K562 (cell line): ENCODE measurements at regions not wholly inside any gene's neighbourhood (a gene's known extent, or its start where the extent isn't known, plus 50 kb on each side); places are given as distances from the start of the nearest gene placed in this dataset.

Experiments
- ATAC-seq: fragments of 200-7000 bp; cut with Tn5 transposase; 3 replicates; pipeline ENCODE4 v1.9.1; 2020; ENCODE audit warnings: moderate library complexity
- BruUV-seq: library from RNA; stranded (reverse); fragments of 400-500 nt; replicated peaks from 2 replicates; lab custom pipeline; 2021; lab: Mats Ljungman, UMichigan
- CTCF ChIA-PET: fragments of 300-600 bp; formaldehyde crosslinking; extraction: SDS; loops from one replicate; lab custom pipeline; 2021; ENCODE audit warnings: low intra/inter-chr PET ratio; lab: Yijun Ruan, JAX
- POLR2A ChIA-PET: fragments of 300-600, 350-650 bp; sonication (Branson Sonifier 250); formaldehyde crosslinking; extraction: SDS; loops from one replicate; lab custom pipeline; 2021; ENCODE audit warnings: antibody characterized with exemption, inconsistent platforms; lab: Yijun Ruan, JAX
- DNase-seq, 4 experiments: peaks; one replicate each; pipeline versions ENCODE4 v3.0.0 to v3.0.0-alpha.2; 2011 to 2018; ENCODE audit warnings: low spot score in 3 of 4, mixed read lengths in 3 of 4; ENCODE audit errors: extremely low read depth in 1 of 4
- FAIRE-seq: peaks from 2 replicates; lab custom pipeline; 2011; peaks lifted over from hg19 to GRCh38; lab: Jason Lieb, UNC
- H2AFZ ChIP-seq: 2 replicates; pipeline ENCODE4 v1.6.0; 2011; ENCODE audit warnings: low read depth, low read length, control low read depth, inconsistent platforms
- H3K27ac ChIP-seq: fragments of 200-600 bp; 3 replicates; pipeline ENCODE4 v1.8.0; 2011; ENCODE audit warnings: low read depth, mild to moderate bottlenecking, control low read depth, inconsistent platforms, low read length, moderate library complexity, mixed read lengths; ENCODE audit errors: extremely low read depth
- H3K27me3 ChIP-seq, 2 experiments: fragments of 300-600 bp in 1 of 2; 2 replicates in 1 of 2; 3 replicates in 1 of 2; pipeline versions ENCODE4 v1.6.0 to v1.8.0; 2011; ENCODE audit warnings: inconsistent platforms in 2 of 2, low read length in 2 of 2, mild to moderate bottlenecking in 1 of 2, mixed read lengths in 1 of 2, moderate library complexity in 1 of 2; ENCODE audit not compliant: control insufficient read depth in 2 of 2, insufficient read depth in 2 of 2
- H3K36me3 ChIP-seq: fragments of 300-600 bp; 3 replicates; pipeline ENCODE4 v1.8.0; 2011; ENCODE audit warnings: mild to moderate bottlenecking, low read length, inconsistent platforms; ENCODE audit not compliant: control insufficient read depth, insufficient read depth
- H3K4me1 ChIP-seq, 2 experiments: fragments of 200-600 bp in 1 of 2; replicated peaks in 1 of 2; 2 replicates in 1 of 2; 3 replicates in 1 of 2; pipeline versions ENCODE4 v1.5.1 to v1.8.0; 2011; ENCODE audit warnings: inconsistent platforms in 2 of 2, low read length in 2 of 2, mild to moderate bottlenecking in 1 of 2, mixed read lengths in 1 of 2, moderate library complexity in 1 of 2; ENCODE audit not compliant: control insufficient read depth in 2 of 2, insufficient read depth in 2 of 2
- H3K4me2 ChIP-seq: 2 replicates; pipeline ENCODE4 v1.6.1; 2011; ENCODE audit warnings: low read length, control low read depth, inconsistent platforms, mixed read lengths; ENCODE audit not compliant: insufficient read depth
- H3K4me3 ChIP-seq: fragments of 200-600 bp; sonication (generic), shearing (Covaris generic); 2 replicates; pipeline ENCODE4 v1.5.1; 2016; ENCODE audit warnings: control low read depth, inconsistent platforms
- H3K79me2 ChIP-seq: fragments of 200-600 bp; 3 replicates; pipeline ENCODE4 v1.8.0; 2011; ENCODE audit warnings: low read length, inconsistent platforms; ENCODE audit not compliant: control insufficient read depth, insufficient read depth
- H3K9ac ChIP-seq, 2 experiments: 2 replicates each; pipeline versions ENCODE4 v1.6.0 to v1.6.1; 2011; ENCODE audit warnings: low read depth in 2 of 2, low read length in 2 of 2, control low read depth in 1 of 2, inconsistent platforms in 1 of 2, mild to moderate bottlenecking in 1 of 2, mixed read lengths in 1 of 2; ENCODE audit not compliant: insufficient read depth in 1 of 2
- H3K9me1 ChIP-seq: one replicate; pipeline ENCODE4 v1.6.0; 2011; ENCODE audit warnings: inconsistent platforms, mild to moderate bottlenecking, low read length, moderate library complexity; ENCODE audit not compliant: control insufficient read depth, insufficient read depth
- H3K9me3 ChIP-seq: replicated peaks from 2 replicates; pipeline ENCODE4 v1.5.1; 2011; ENCODE audit warnings: low read depth, low read length, inconsistent platforms; ENCODE audit not compliant: control insufficient read depth, insufficient read depth
- H4K20me1 ChIP-seq: replicated peaks from 2 replicates; pipeline ENCODE4 v1.6.1; 2011; ENCODE audit warnings: low read length, inconsistent platforms, mixed read lengths; ENCODE audit not compliant: control insufficient read depth, insufficient read depth
- ETV6 ChIP-seq, 3 experiments: fragments of 150-350 bp in 1 of 3; sonication (generic) in 1 of 3; formaldehyde crosslinking in 1 of 3; IDR thresholded peaks; 2 replicates each; pipeline versions ENCODE4 v1.6.1 to v1.8.0; 2014 to 2022; ENCODE audit warnings: borderline replicate concordance in 2 of 3, low read depth in 2 of 3, antibody characterized with exemption in 1 of 3, low read length in 1 of 3, mild to moderate bottlenecking in 1 of 3, missing genetic modification reagents in 1 of 3
- HDAC3 ChIP-seq: fragments of 450-650 bp; IDR thresholded peaks from 2 replicates; pipeline ENCODE4 v1.6.1; 2018; ENCODE audit warnings: borderline replicate concordance, mild to moderate bottlenecking, moderate library complexity; ENCODE audit not compliant: partially characterized antibody
- SRSF1 ChIP-seq: fragments of 200-400 bp; formaldehyde crosslinking; IDR thresholded peaks from 2 replicates; pipeline ENCODE4 v1.6.1; 2017; ENCODE audit warnings: mild to moderate bottlenecking, low read depth, low read length, moderate library complexity
- WGBS: fragments of 100-300 bp; shearing (Covaris generic); methylation state at CpG from one replicate; pipeline ENCODE4 v1.1.6; 2016; ENCODE audit warnings: low coverage, mixed read lengths; ENCODE audit not compliant: insufficient coverage; ENCODE audit errors: missing lambda C conversion rate; 5-methylcytosine and 5-hydroxymethylcytosine counted together
- in situ Hi-C: fragments of 300-500 bp; cut with MboI; formaldehyde crosslinking; loops from 4 replicates; pipeline ENCODE4 v1.15.0; 2018; ENCODE audit warnings: inconsistent platforms, mixed read lengths
- intact Hi-C: fragments of 100-400 bp; cut with micrococcal nuclease; formaldehyde crosslinking; loops from 2 replicates; pipeline ENCODE4 v1.14.2; 2022
- TF ChIP-seq, protein P1 (sequence below): fragments of 450-650 bp; IDR thresholded peaks from 2 replicates; pipeline ENCODE4 v1.6.1; 2016; ENCODE audit warnings: low read depth
- TF ChIP-seq, protein P2 (sequence below), 2 experiments: fragments of 250-450 bp in 1 of 2; fragments of 450-650 bp in 1 of 2; sonication (Bioruptor Pico) in 1 of 2; IDR thresholded peaks; 2 replicates each; pipeline versions ENCODE4 v1.6.1 to v1.8.0; 2016 to 2021; ENCODE audit warnings: mild to moderate bottlenecking in 2 of 2, moderate library complexity in 2 of 2, missing compliant biosample characterization in 1 of 2, missing genetic modification characterization in 1 of 2

DNA sequence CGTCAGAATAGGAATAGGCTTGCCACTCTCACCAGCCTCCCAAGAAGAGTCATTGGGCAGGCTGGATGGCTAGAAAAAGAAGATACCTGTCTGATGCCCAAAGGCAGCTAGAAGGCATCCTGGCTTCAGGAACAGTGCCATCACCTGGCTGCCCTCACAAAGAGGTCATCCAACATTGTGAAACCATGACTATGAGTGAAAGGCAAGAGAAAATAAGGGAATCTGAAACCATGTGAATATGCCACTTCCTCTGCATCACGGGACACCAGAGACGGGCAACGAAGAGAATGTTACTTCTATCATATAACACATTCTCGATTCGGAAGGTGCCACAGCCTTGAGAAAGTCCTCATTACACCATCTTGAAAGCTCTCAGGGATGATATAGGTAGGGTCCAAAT lies 182.0 kb downstream of the DAD1 start:
- TF ChIP-seq SRSF1: no peak
- TF ChIP-seq ETV6 (IDR thresholded peaks at IDR 0.05; ENCODE audit: borderline replicate concordance in 1 of 2, low read depth in 2 of 2, low read length in 1 of 2): no peak
- no peak for TF ChIP-seq ETV6 (CRISPR knock-in tag; IDR thresholded peaks at IDR 0.05; ENCODE audit: borderline replicate concordance)
- TF ChIP-seq, protein P1, sequence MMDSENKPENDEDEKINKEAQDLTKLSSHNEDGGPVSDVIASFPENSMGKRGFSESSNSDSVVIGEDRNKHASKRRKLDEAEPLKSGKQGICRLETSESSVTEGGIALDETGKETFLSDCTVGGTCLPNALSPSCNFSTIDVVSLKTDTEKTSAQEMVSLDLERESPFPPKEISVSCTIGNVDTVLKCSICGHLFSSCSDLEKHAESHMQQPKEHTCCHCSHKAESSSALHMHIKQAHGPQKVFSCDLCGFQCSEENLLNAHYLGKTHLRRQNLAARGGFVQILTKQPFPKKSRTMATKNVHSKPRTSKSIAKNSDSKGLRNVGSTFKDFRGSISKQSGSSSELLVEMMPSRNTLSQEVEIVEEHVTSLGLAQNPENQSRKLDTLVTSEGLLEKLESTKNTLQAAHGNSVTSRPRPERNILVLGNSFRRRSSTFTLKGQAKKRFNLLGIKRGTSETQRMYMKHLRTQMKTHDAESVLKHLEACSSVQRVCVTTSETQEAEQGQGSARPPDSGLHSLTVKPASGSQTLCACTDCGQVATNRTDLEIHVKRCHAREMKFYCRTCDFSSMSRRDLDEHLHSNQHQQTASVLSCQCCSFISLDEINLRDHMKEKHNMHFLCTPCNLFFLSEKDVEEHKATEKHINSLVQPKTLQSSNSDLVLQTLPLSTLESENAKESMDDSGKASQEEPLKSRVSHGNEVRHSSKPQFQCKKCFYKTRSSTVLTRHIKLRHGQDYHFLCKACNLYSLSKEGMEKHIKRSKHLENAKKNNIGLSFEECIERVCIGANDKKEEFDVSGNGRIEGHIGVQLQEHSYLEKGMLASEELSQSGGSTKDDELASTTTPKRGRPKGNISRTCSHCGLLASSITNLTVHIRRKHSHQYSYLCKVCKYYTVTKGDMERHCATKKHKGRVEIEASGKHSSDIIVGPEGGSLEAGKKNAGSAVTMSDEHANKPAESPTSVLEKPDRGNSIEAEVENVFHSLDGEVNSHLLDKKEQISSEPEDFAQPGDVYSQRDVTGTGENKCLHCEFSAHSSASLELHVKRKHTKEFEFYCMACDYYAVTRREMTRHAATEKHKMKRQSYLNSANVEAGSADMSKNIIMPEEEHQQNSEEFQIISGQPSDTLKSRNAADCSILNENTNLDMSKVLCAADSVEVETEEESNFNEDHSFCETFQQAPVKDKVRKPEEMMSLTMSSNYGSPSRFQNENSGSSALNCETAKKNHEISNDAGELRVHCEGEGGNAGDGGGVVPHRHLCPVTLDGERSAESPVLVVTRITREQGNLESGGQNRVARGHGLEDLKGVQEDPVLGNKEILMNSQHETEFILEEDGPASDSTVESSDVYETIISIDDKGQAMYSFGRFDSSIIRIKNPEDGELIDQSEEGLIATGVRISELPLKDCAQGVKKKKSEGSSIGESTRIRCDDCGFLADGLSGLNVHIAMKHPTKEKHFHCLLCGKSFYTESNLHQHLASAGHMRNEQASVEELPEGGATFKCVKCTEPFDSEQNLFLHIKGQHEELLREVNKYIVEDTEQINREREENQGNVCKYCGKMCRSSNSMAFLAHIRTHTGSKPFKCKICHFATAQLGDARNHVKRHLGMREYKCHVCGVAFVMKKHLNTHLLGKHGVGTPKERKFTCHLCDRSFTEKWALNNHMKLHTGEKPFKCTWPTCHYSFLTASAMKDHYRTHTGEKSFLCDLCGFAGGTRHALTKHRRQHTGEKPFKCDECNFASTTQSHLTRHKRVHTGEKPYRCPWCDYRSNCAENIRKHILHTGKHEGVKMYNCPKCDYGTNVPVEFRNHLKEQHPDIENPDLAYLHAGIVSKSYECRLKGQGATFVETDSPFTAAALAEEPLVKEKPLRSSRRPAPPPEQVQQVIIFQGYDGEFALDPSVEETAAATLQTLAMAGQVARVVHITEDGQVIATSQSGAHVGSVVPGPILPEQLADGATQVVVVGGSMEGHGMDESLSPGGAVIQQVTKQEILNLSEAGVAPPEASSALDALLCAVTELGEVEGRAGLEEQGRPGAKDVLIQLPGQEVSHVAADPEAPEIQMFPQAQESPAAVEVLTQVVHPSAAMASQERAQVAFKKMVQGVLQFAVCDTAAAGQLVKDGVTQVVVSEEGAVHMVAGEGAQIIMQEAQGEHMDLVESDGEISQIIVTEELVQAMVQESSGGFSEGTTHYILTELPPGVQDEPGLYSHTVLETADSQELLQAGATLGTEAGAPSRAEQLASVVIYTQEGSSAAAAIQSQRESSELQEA: no peak
- no peak for TF ChIP-seq HDAC3
- TF ChIP-seq, protein P2, sequence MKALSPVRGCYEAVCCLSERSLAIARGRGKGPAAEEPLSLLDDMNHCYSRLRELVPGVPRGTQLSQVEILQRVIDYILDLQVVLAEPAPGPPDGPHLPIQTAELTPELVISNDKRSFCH (CRISPR knock-in tag; IDR thresholded peaks at IDR 0.05): no peak
- TF ChIP-seq, protein P2 (tag; IDR thresholded peaks at IDR 0.05): no peak
- Histone ChIP-seq H3K4me3 (no peak overlapping the region), H3K9me1 (no peaks in the 10 kb centered on the region), H2AFZ (no peak overlapping the region), H3K9me3 (no peaks in the 10 kb centered on the region), H3K9ac (no peak overlapping the region), H3K27ac (no peak overlapping the region), H3K79me2 (no peaks in the 10 kb centered on the region), H3K36me3 (no peaks in the 10 kb centered on the region), H3K4me1 (no peaks in the 10 kb centered on the region), H4K20me1 (no peaks in the 10 kb centered on the region), H3K27me3 (no peaks in the 10 kb centered on the region), H3K4me2 (no peak overlapping the region)
- CTCF ChIA-PET: no interaction called here
- POLR2A ChIA-PET: no interaction called here
- ATAC-seq: no peak
- intact Hi-C loops (no loop called here), in situ Hi-C loops (no loop called here)
- BruUV-seq: no TSS peak
- DNase-seq: no peak
- no peak for FAIRE-seq
- WGBS: 9% methylated on average over 6 of the region's 6 CpGs
